ENCODE measurements at regions not wholly inside any gene's neighbourhood (a gene's known extent, or its start where the extent isn't known, plus 50 kb on each side); places are given as distances from the start of the nearest gene placed in this dataset.

GRCh38 chr11:103716363-103716762, 320.1 kb upstream of the DDI1 start:
- TF ChIP-seq CTCF (conservative IDR thresholded peaks at IDR 0.05; ENCODE audit: low read depth, low read length) (no peak), EZH2 (IDR thresholded peaks at IDR 0.05; ENCODE audit: borderline replicate concordance, low read depth, low read length, poor library complexity, severe bottlenecking) (no peak)

All from A673 (cell line).